MM.1S (cell line): ENCODE measurements at regions not wholly inside any gene's neighbourhood (a gene's known extent, or its start where the extent isn't known, plus 50 kb on each side); places are given as distances from the start of the nearest gene placed in this dataset.

Experiments used
- DNase-seq: peaks from one replicate; pipeline ENCODE4 v3.0.0-alpha.2; 2015
- H2AFZ ChIP-seq: fragments of 300-600 bp; sonication (generic); 2 replicates; pipeline ENCODE4 v1.6.0; 2016; ENCODE audit warnings: antibody characterized with exemption, low read length
- H3F3A ChIP-seq: fragments of 300-600 bp; sonication (generic); 2 replicates; pipeline ENCODE4 v1.6.1; 2016; ENCODE audit warnings: mild to moderate bottlenecking, antibody characterized with exemption, low read length, moderate library complexity, mixed read lengths; ENCODE audit not compliant: insufficient read depth
- H3K27ac ChIP-seq: fragments of 300-600 bp; sonication (generic); 2 replicates; pipeline ENCODE4 v1.5.1; 2016; ENCODE audit warnings: mild to moderate bottlenecking, low read length
- H3K27me3 ChIP-seq: fragments of 300-600 bp; sonication (generic); replicated peaks from 2 replicates; pipeline ENCODE4 v1.6.0; 2016; ENCODE audit warnings: low read length; ENCODE audit not compliant: insufficient read depth
- H3K36me3 ChIP-seq: fragments of 300-600 bp; sonication (generic); replicated peaks from 2 replicates; pipeline ENCODE4 v1.6.1; 2016; ENCODE audit warnings: mild to moderate bottlenecking, low read length, mixed read lengths; ENCODE audit not compliant: insufficient read depth
- H3K4me1 ChIP-seq: fragments of 300-600 bp; sonication (generic); 2 replicates; pipeline ENCODE4 v1.6.1; 2016; ENCODE audit warnings: low read length, mixed read lengths
- H3K4me2 ChIP-seq: fragments of 300-600 bp; sonication (generic); 2 replicates; pipeline ENCODE4 v1.6.0; 2016; ENCODE audit warnings: low read depth, low read length
- H3K4me3 ChIP-seq: fragments of 300-600 bp; sonication (generic); 2 replicates; pipeline ENCODE4 v1.5.1; 2016; ENCODE audit warnings: low read length, mixed read lengths
- H3K79me2 ChIP-seq: fragments of 300-600 bp; sonication (generic); 2 replicates; pipeline ENCODE4 v1.6.1; 2016; ENCODE audit warnings: mixed run types, low read length, mixed read lengths
- H3K9ac ChIP-seq: fragments of 300-600 bp; sonication (generic); 2 replicates; pipeline ENCODE4 v1.6.1; 2016; ENCODE audit warnings: low read length, mixed read lengths
- H3K9me2 ChIP-seq: fragments of 300-600 bp; sonication (generic); replicated peaks from 2 replicates; pipeline ENCODE4 v1.6.1; 2016; ENCODE audit warnings: mild to moderate bottlenecking, low read length, mixed read lengths; ENCODE audit not compliant: insufficient read depth
- H3K9me3 ChIP-seq: fragments of 300-600 bp; sonication (generic); replicated peaks from 2 replicates; pipeline ENCODE4 v1.6.1; 2016; ENCODE audit warnings: mild to moderate bottlenecking, low read length, mixed read lengths; ENCODE audit not compliant: insufficient read depth
- H4K20me1 ChIP-seq: fragments of 300-600 bp; sonication (generic); 2 replicates; pipeline ENCODE4 v1.6.1; 2016; ENCODE audit warnings: mild to moderate bottlenecking, low read length, moderate library complexity, mixed read lengths; ENCODE audit not compliant: insufficient read depth
- CTCF ChIP-seq: fragments of 300-600 bp; sonication (generic); IDR thresholded peaks from 2 replicates; pipeline ENCODE4 v1.5.1; 2016; ENCODE audit warnings: antibody characterized with exemption, low read length, mixed read lengths
- EZH2 ChIP-seq: fragments of 300-600 bp; sonication (generic); optimal IDR thresholded peaks from 2 replicates; pipeline ENCODE3; 2017; ENCODE audit warnings: low read depth, mild to moderate bottlenecking, antibody characterized with exemption, low read length, mixed read lengths
- EZH2phosphoT487 ChIP-seq: fragments of 300-600 bp; sonication (generic); IDR thresholded peaks from 2 replicates; pipeline ENCODE4 v1.6.1; 2018; ENCODE audit warnings: antibody characterized with exemption, low read length

GRCh38 chr1:5459839-5460610 is 532.2 kb downstream of the NPHP4 start:
- no peaks in the 10 kb centered on the region for H3K79me2 ChIP-seq
- no peaks in the 10 kb centered on the region for H3K9me2 ChIP-seq
- TF ChIP-seq CTCF, result no peak
- no peak for TF ChIP-seq EZH2phosphoT487
- TF ChIP-seq EZH2, result no peak
- no peak overlapping the region for H3K4me3 ChIP-seq
- no peak overlapping the region for H3K27ac ChIP-seq
- H3K4me1 ChIP-seq, result no peaks in the 10 kb centered on the region
- no peaks in the 10 kb centered on the region for H3F3A ChIP-seq
- no peak overlapping the region for H3K9ac ChIP-seq
- peaks cover 91% of the 10 kb centered on the region for H3K27me3 ChIP-seq
- no peaks in the 10 kb centered on the region for H3K9me3 ChIP-seq
- no peak overlapping the region for H3K4me2 ChIP-seq
- H4K20me1 ChIP-seq, result no peaks in the 10 kb centered on the region
- no peak for DNase-seq
- H3K36me3 ChIP-seq, result no peaks in the 10 kb centered on the region
- no peak overlapping the region for H2AFZ ChIP-seq

- no peak for DNase-seq
- Histone ChIP-seq H3K4me3 (no peak overlapping the region), H3K27ac (no peak overlapping the region), H3K79me2 (no peaks in the 10 kb centered on the region), H4K20me1 (no peaks in the 10 kb centered on the region), H2AFZ (no peak overlapping the region), H3K36me3 (no peaks in the 10 kb centered on the region), H3K9me3 (no peaks in the 10 kb centered on the region), H3K9ac (no peak overlapping the region), H3K4me2 (no peak overlapping the region), H3K27me3 (peaks cover 93% of the 10 kb centered on the region), H3F3A (no peaks in the 10 kb centered on the region), H3K9me2 (no peaks in the 10 kb centered on the region), H3K4me1 (no peaks in the 10 kb centered on the region)
- TF ChIP-seq CTCF, result no peak
Measured at GRCh38 chr1:5458248-5458647, 534.0 kb downstream of the NPHP4 start.

DNA sequence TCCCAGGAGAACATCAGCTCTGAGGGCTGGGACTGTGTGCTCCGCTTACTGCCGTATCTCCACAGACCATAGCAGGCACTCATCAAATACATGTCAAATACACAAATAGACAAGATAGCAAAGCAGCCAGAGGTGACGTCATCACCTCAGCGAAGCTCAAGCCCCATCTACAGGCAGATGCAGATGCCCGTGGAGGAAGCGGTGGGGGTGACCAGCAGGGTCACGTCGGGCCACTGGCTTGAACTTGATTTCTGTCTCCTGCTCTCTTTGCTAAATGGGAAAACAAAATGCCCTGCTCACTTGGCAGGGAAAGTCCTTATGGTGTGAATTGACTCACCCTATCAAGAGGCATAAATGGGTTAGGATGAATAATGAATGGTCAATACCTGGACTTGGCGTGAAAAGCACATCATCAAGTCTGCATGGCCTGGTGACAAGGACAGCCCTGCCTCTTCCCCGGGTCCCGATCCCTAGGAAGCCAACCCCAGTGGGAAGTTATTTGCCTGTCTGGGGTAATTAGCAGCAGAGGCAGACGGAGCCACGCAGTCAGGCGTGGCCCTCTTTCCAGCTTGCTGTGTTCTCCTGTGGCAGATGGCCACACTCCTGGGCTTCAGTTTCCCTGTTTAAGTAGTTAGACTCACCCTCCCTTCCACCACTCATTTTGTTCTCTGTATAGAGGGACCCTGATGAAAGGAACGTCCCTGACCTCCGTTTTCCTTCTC is 536.0 kb downstream of the NPHP4 start:
- H3K36me3 ChIP-seq, result no peaks in the 10 kb centered on the region
- H3K4me2 ChIP-seq, result no peak overlapping the region
- no peak overlapping the region for H2AFZ ChIP-seq
- no peaks in the 10 kb centered on the region for H3K4me1 ChIP-seq
- no peak overlapping the region for H3K9ac ChIP-seq
- H3K9me2 ChIP-seq, result no peaks in the 10 kb centered on the region
- TF ChIP-seq EZH2 (no peak), CTCF (no peak), EZH2phosphoT487 (no peak)
- no peaks in the 10 kb centered on the region for H3K9me3 ChIP-seq
- no peaks in the 10 kb centered on the region for H3F3A ChIP-seq
- no peak overlapping the region for H3K27ac ChIP-seq
- no peak for DNase-seq
- H4K20me1 ChIP-seq, result no peaks in the 10 kb centered on the region
- peaks cover 93% of the 10 kb centered on the region for H3K27me3 ChIP-seq
- H3K79me2 ChIP-seq, result no peaks in the 10 kb centered on the region
- no peak overlapping the region for H3K4me3 ChIP-seq
